NT2/D1 (cell line): ENCODE measurements at regions not wholly inside any gene's neighbourhood (a gene's known extent, or its start where the extent isn't known, plus 50 kb on each side); places are given as distances from the start of the nearest gene placed in this dataset.

ENCODE experiments used
- DNase-seq: peaks from one replicate; pipeline ENCODE4 v3.0.0-alpha.2; 2011; ENCODE audit warnings: low read depth, low spot score
- H3K27me3 ChIP-seq: 2 replicates; pipeline ENCODE4 v1.6.0; 2011; ENCODE audit warnings: mild to moderate bottlenecking; ENCODE audit not compliant: insufficient read length, insufficient read depth
- H3K36me3 ChIP-seq: 2 replicates; pipeline ENCODE4 v1.6.1; 2011; ENCODE audit warnings: mild to moderate bottlenecking, low read length, mixed read lengths; ENCODE audit not compliant: insufficient read depth, insufficient read length
- H3K4me1 ChIP-seq: 2 replicates; pipeline ENCODE4 v1.5.1; 2011; ENCODE audit not compliant: insufficient read depth, insufficient read length
- H3K4me3 ChIP-seq: 2 replicates; pipeline ENCODE4 v1.5.1; 2011; ENCODE audit warnings: low read depth; ENCODE audit not compliant: insufficient read length
- H3K9ac ChIP-seq: 2 replicates; pipeline ENCODE4 v1.6.0; 2011; ENCODE audit warnings: low read depth; ENCODE audit not compliant: insufficient read length
- H3K9me3 ChIP-seq: 2 replicates; pipeline ENCODE4 v1.5.1; 2011; ENCODE audit warnings: mild to moderate bottlenecking, low read length; ENCODE audit not compliant: insufficient read depth
- SUZ12 ChIP-seq: IDR thresholded peaks from 2 replicates; pipeline ENCODE4 v1.6.1; 2011; ENCODE audit not compliant: insufficient read length, insufficient read depth; ENCODE audit errors: extremely low read depth
- YY1 ChIP-seq: IDR thresholded peaks from 2 replicates; pipeline ENCODE4 v1.6.1; 2011; ENCODE audit not compliant: insufficient read length, insufficient read depth
- ZNF274 ChIP-seq: IDR thresholded peaks from 2 replicates; pipeline ENCODE4 v1.6.1; 2011; ENCODE audit warnings: mild to moderate bottlenecking, low read depth, low read length

DNA sequence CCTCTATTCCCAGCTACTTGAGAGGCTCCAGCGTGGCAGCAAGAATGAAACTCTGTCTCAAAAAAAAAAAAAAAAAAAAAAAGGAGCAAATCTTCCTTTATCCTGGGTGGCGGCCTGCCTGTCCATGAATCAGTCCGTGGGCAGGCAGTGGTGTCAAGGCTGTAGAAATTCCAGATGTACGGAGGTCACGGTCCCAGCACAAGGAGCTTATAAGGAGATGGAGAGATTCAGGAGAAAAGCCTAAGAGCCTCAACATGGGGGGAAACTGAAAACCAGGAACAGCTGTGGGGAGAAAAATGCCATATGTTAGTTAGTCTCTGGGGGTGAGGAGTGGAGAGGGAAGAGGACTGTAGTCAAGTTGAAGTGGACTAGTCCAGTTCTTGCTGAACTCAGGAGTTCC, 130.5 kb upstream of the CRY1 start:
- no peaks in the 10 kb centered on the region for H3K36me3 ChIP-seq
- DNase-seq, result no peak
- TF ChIP-seq YY1 (no peak), ZNF274 (no peak), SUZ12 (no peak)
- no peaks in the 10 kb centered on the region for H3K27me3 ChIP-seq
- H3K4me1 ChIP-seq, result peaks cover 7% of the 10 kb centered on the region
- peaks cover 3% of the 10 kb centered on the region; the same call in 1 of the 2 replicates for H3K9me3 ChIP-seq
- H3K4me3 ChIP-seq, result no peak overlapping the region
- no peak overlapping the region for H3K9ac ChIP-seq

DNA sequence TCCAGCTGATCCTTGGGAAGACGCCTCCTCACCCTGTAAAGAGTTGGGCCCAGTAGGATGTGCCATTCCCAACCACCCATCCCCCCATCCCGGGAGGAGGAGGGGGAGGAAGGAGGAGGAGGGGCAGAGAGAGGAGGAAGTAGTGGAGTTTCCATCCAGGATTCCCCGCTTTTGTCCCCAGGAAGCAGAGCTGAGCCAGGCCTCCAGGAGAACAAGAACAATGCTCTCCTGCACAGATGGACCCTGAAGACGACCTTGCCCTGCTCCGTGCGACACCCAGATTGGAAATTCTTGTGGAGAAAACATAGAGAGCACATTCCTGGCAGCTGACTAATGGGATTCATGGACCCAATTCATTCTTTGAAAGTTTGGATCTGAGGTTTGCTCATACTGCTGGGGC, 132.3 kb upstream of the CRY1 start:
- peaks cover 7% of the 10 kb centered on the region for H3K4me1 ChIP-seq
- peak; percentile 59 for DNase-seq
- TF ChIP-seq ZNF274 (no peak), YY1 (no peak), SUZ12 (no peak)
- no peaks in the 10 kb centered on the region for H3K9me3 ChIP-seq
- H3K36me3 ChIP-seq, result no peaks in the 10 kb centered on the region
- H3K4me3 ChIP-seq, result no peak overlapping the region
- H3K27me3 ChIP-seq, result no peaks in the 10 kb centered on the region
- H3K9ac ChIP-seq, result peak overlapping the region; percentile 36

DNA sequence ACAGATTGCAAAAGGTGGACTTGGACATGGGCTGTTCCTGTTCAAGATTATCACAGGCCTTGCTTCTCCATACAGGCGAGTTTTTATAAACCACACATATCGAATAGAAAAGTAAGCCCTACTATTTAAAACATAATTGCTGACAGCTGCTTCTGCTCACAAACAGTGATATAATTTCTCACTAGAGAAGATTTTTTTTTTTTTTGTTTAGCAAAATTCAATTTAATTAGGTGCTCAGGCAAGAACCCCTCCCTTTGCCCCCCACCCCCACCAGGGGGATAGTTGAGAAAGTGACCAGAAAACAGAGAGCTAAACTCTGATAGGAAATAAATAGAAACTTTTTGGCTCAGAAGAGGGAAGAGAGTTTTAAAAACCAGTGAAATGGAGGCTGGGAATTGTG, 132.8 kb upstream of the CRY1 start:
- TF ChIP-seq SUZ12, result no peak
- no peak for TF ChIP-seq ZNF274
- no peak for TF ChIP-seq YY1
- Histone ChIP-seq H3K27me3 (no peaks in the 10 kb centered on the region), H3K4me3 (no peak overlapping the region), H3K36me3 (no peaks in the 10 kb centered on the region), H3K9me3 (no peaks in the 10 kb centered on the region), H3K4me1 (peaks cover 7% of the 10 kb centered on the region), H3K9ac (no peak overlapping the region)
- no peak for DNase-seq

DNA sequence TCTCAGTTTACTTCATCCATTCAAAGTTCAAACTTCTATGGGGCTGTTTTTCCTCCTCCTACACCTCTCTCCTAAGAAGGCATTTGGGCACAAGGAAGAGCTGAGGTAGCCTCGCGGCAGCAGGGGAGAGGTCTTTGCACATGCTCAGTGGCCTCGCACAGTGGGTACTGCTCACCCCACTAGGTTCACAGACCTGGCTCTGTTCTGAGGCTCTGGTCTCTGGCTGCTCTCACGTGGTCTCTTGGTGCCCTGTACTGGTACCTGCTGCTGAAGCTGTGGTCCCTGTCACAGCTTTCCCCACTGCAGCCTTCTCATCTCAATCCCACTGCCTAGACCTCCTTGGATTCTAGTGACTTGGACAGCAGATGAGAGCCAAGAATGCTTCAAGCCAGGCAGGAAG, 134.7 kb upstream of the CRY1 start:
- Histone ChIP-seq H3K36me3 (no peaks in the 10 kb centered on the region), H3K9me3 (no peaks in the 10 kb centered on the region), H3K27me3 (no peaks in the 10 kb centered on the region), H3K9ac (no peak overlapping the region), H3K4me3 (no peak overlapping the region), H3K4me1 (peaks cover 7% of the 10 kb centered on the region)
- TF ChIP-seq YY1 (no peak), SUZ12 (no peak), ZNF274 (no peak)
- DNase-seq, result no peak

DNA sequence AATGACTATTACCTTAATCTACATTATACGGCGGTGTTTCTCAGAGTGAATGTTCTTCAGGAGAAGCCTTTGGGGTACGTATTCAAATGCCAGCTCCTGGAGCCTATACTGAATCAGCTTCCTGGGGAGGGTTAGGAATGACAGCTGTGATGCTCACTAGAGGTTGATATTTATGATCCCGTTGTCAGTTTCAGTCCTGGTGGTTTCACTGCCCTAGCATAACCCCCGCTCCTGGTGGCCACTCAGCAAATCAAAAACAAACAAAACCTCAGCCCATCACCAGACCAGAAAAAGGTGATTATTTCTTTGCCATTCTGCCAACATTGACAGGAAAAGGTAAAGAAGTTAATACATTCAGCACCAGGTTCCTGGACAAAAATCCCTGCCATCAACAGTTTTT, 136.5 kb upstream of the CRY1 start:
- no peak overlapping the region for H3K4me3 ChIP-seq
- H3K36me3 ChIP-seq, result no peaks in the 10 kb centered on the region
- no peak for DNase-seq
- no peaks in the 10 kb centered on the region for H3K27me3 ChIP-seq
- TF ChIP-seq YY1, result no peak
- no peak for TF ChIP-seq ZNF274
- TF ChIP-seq SUZ12, result no peak
- no peak overlapping the region for H3K9ac ChIP-seq
- H3K9me3 ChIP-seq, result no peaks in the 10 kb centered on the region
- H3K4me1 ChIP-seq, result peaks cover 9% of the 10 kb centered on the region

DNA sequence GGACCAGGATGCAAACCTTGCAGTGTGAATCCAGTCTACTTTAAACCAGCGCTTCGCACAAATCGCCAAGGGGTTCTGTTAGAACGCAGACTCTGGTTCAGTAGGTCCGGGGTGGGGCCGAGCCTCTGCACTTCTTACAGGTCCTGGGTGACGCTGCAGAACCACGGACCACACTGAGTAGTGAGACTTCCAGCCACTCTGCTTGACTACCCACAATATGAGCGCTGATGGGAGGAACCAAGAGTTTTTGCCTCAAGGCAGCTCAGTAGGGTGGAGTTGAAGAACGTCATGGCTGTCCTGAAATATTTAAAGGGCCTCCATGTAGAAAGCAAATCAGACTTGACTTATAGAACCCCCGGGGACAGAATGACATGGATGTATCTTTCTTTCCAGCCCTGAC, 138.0 kb upstream of the CRY1 start:
- H3K9ac ChIP-seq, result no peak overlapping the region
- TF ChIP-seq SUZ12 (no peak), ZNF274 (no peak), YY1 (no peak)
- H3K27me3 ChIP-seq, result no peaks in the 10 kb centered on the region
- no peaks in the 10 kb centered on the region for H3K9me3 ChIP-seq
- H3K36me3 ChIP-seq, result no peaks in the 10 kb centered on the region
- H3K4me1 ChIP-seq, result peaks cover 2% of the 10 kb centered on the region
- H3K4me3 ChIP-seq, result no peak overlapping the region
- DNase-seq, result no peak

DNA sequence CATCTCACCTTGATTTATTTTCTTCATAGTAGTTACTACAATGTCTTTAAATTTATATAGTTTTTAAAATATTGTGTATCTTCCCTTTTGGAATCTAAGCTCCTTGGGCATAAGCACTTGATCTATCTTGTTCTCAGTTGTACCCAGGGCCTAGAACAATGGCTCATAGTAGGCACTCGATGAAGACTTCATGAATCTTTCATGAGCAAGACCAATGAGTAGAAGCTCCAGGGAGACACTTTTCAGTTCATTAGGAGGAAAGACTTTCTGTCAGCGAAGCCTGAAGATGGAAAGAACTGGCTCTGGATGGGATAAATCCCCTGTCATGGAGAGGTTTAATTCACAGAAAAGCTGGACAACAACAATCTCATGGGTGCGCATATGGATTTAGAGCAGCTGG, 140.2 kb upstream of the CRY1 start:
- H3K4me3 ChIP-seq, result no peak overlapping the region
- H3K36me3 ChIP-seq, result no peaks in the 10 kb centered on the region
- H3K4me1 ChIP-seq, result peaks cover 2% of the 10 kb centered on the region
- H3K9me3 ChIP-seq, result no peaks in the 10 kb centered on the region
- no peak for DNase-seq
- H3K9ac ChIP-seq, result no peak overlapping the region
- TF ChIP-seq ZNF274 (no peak), SUZ12 (no peak), YY1 (no peak)
- H3K27me3 ChIP-seq, result no peaks in the 10 kb centered on the region

DNA sequence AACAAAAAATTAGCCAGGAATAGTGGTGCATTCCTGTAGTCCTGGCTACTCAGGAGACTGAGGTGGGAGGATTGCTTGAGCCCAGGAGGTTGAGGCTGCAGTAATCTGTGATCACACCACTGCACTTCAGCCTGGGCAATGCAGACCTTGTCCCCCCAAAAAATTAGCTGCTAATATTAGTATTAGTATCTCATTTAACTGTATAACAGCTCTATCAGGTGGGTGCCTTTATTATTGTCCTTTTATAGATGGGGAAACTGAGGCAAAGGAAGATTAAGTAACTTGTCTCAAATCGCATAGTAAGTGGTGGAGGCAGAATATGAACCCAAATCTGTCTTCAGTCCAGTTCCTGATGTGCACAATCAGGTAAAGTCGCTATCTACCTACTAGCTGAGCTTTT, 142.3 kb upstream of the CRY1 start:
- H3K9ac ChIP-seq, result no peak overlapping the region
- H3K36me3 ChIP-seq, result no peaks in the 10 kb centered on the region
- H3K27me3 ChIP-seq, result no peaks in the 10 kb centered on the region
- H3K4me1 ChIP-seq, result peaks cover 2% of the 10 kb centered on the region
- TF ChIP-seq SUZ12 (no peak), ZNF274 (no peak), YY1 (no peak)
- no peaks in the 10 kb centered on the region for H3K9me3 ChIP-seq
- no peak overlapping the region for H3K4me3 ChIP-seq
- no peak for DNase-seq
